H9 (cell line): ENCODE measurements at regions not wholly inside any gene's neighbourhood (a gene's known extent, or its start where the extent isn't known, plus 50 kb on each side); places are given as distances from the start of the nearest gene placed in this dataset.

Experiments
- DNase-seq: peaks from one replicate; pipeline ENCODE4 v3.0.0-alpha.2; 2017
- H2AFZ ChIP-seq: one replicate; pipeline ENCODE4 v1.6.1; 2013; ENCODE audit warnings: mild to moderate bottlenecking, low read length, control low read depth, moderate library complexity
- H2AK5ac ChIP-seq: 2 replicates; pipeline ENCODE4 v1.6.1; 2013; ENCODE audit warnings: low read length, control low read depth, mixed read lengths; ENCODE audit not compliant: insufficient read length
- H2BK120ac ChIP-seq: one replicate; pipeline ENCODE4 v1.6.1; 2013; ENCODE audit warnings: low read depth, mild to moderate bottlenecking, low read length, control low read depth, inconsistent platforms; ENCODE audit not compliant: poor library complexity, severe bottlenecking
- H2BK12ac ChIP-seq: 2 replicates; pipeline ENCODE4 v1.6.1; 2013; ENCODE audit warnings: low read length, control low read depth, mixed read lengths, low read depth; ENCODE audit not compliant: insufficient read length
- H2BK15ac ChIP-seq: 2 replicates; pipeline ENCODE4 v1.6.1; 2013; ENCODE audit warnings: low read depth, low read length, control low read depth
- H2BK20ac ChIP-seq: one replicate; pipeline ENCODE4 v1.6.1; 2013; ENCODE audit warnings: low read depth, mild to moderate bottlenecking, low read length, control low read depth, inconsistent platforms; ENCODE audit not compliant: poor library complexity, severe bottlenecking
- H2BK5ac ChIP-seq: 2 replicates; pipeline ENCODE4 v1.6.1; 2013; ENCODE audit warnings: low read length, control low read depth, mixed read lengths; ENCODE audit not compliant: insufficient read length
- H3K14ac ChIP-seq: 2 replicates; pipeline ENCODE4 v1.6.1; 2013; ENCODE audit warnings: low read length, control low read depth; ENCODE audit not compliant: insufficient read depth
- H3K18ac ChIP-seq: 2 replicates; pipeline ENCODE4 v1.6.1; 2013; ENCODE audit warnings: low read depth, mild to moderate bottlenecking, mixed read lengths, low read length, control low read depth; ENCODE audit not compliant: insufficient read length
- H3K23ac ChIP-seq: 2 replicates; pipeline ENCODE4 v1.6.1; 2013; ENCODE audit warnings: low read length, control low read depth, mixed read lengths, low read depth; ENCODE audit not compliant: insufficient read length
- H3K23me2 ChIP-seq: 2 replicates; pipeline ENCODE4 v1.6.1; 2013; ENCODE audit warnings: low read depth, mild to moderate bottlenecking, mixed read lengths, low read length, control low read depth; ENCODE audit not compliant: insufficient read length, poor library complexity, severe bottlenecking
- H3K27ac ChIP-seq: 2 replicates; pipeline ENCODE4 v1.5.1; 2013; ENCODE audit warnings: low read length, control low read depth, mixed read lengths, low read depth; ENCODE audit not compliant: insufficient read length
- H3K27me3 ChIP-seq: 2 replicates; pipeline ENCODE4 v1.6.1; 2013; ENCODE audit warnings: low read length, control low read depth, inconsistent platforms; ENCODE audit not compliant: insufficient read depth
- H3K4ac ChIP-seq: 2 replicates; pipeline ENCODE4 v1.6.1; 2013; ENCODE audit warnings: low read depth, mild to moderate bottlenecking, control low read depth, inconsistent platforms, low read length, moderate library complexity
- H3K4me1 ChIP-seq: 2 replicates; pipeline ENCODE4 v1.6.1; 2013; ENCODE audit warnings: low read length, control low read depth, inconsistent platforms; ENCODE audit not compliant: insufficient read depth
- H3K4me2 ChIP-seq: 2 replicates; pipeline ENCODE4 v1.6.1; 2013; ENCODE audit warnings: low read length, control low read depth, mixed read lengths; ENCODE audit not compliant: insufficient read length, insufficient read depth
- H3K56ac ChIP-seq: 2 replicates; pipeline ENCODE4 v1.6.1; 2013; ENCODE audit warnings: low read depth, mild to moderate bottlenecking, mixed read lengths, low read length, control low read depth; ENCODE audit not compliant: insufficient read length
- H3K79me1 ChIP-seq: 2 replicates; pipeline ENCODE4 v1.6.1; 2013; ENCODE audit warnings: low read depth, mild to moderate bottlenecking, moderate library complexity, low read length, control low read depth, inconsistent platforms; ENCODE audit not compliant: insufficient read depth, poor library complexity, severe bottlenecking
- H3K79me2 ChIP-seq: 2 replicates; pipeline ENCODE4 v1.6.1; 2013; ENCODE audit warnings: low read length, control low read depth, inconsistent platforms; ENCODE audit not compliant: insufficient read depth
- H3K9ac ChIP-seq: 2 replicates; pipeline ENCODE4 v1.6.1; 2013; ENCODE audit warnings: low read length, control low read depth, mixed read lengths; ENCODE audit not compliant: insufficient read length; ENCODE audit errors: extremely low read depth
- H3K9me3 ChIP-seq: one replicate; pipeline ENCODE4 v1.6.1; 2013; ENCODE audit warnings: low read depth, low read length, inconsistent platforms; ENCODE audit not compliant: control insufficient read depth
- H3T11ph ChIP-seq: one replicate; pipeline ENCODE4 v1.6.1; 2013; ENCODE audit warnings: mild to moderate bottlenecking, low read length, control low read depth, inconsistent platforms
- H4K20me1 ChIP-seq: one replicate; pipeline ENCODE4 v1.6.1; 2013; ENCODE audit not compliant: control insufficient read depth, insufficient read length, insufficient read depth
- H4K5ac ChIP-seq: 2 replicates; pipeline ENCODE4 v1.6.1; 2013; ENCODE audit warnings: low read depth, mild to moderate bottlenecking, mixed read lengths, low read length, control low read depth; ENCODE audit not compliant: insufficient read length
- H4K8ac ChIP-seq: replicated peaks from 2 replicates; pipeline ENCODE4 v1.6.1; 2013; ENCODE audit warnings: low read length, control low read depth, mixed read lengths, low read depth; ENCODE audit not compliant: insufficient read length
- H4K91ac ChIP-seq: 2 replicates; pipeline ENCODE4 v1.6.1; 2013; ENCODE audit warnings: low read depth, mild to moderate bottlenecking, moderate library complexity, mixed read lengths, low read length, control low read depth; ENCODE audit not compliant: insufficient read length
- H3K27ac Mint-ChIP-seq, 3 experiments: 2 replicates in 2 of 3; 3 replicates in 1 of 3; pipeline ENCODE4 v1.8.0; 2020 to 2021; ENCODE audit warnings: mixed read lengths in 3 of 3, mild to moderate bottlenecking in 1 of 3, moderate library complexity in 1 of 3
- H3K27me3 Mint-ChIP-seq: 2 replicates; pipeline ENCODE4 v1.8.0; 2021; ENCODE audit warnings: low read depth, mild to moderate bottlenecking, moderate library complexity, mixed read lengths
- H3K36me3 Mint-ChIP-seq, 3 experiments: 2 replicates in 2 of 3; 3 replicates in 1 of 3; pipeline ENCODE4 v1.8.0; 2020 to 2021; ENCODE audit warnings: low read depth in 3 of 3, mixed read lengths in 3 of 3; ENCODE audit not compliant: insufficient read depth in 1 of 3
- H3K4me1 Mint-ChIP-seq, 2 experiments: 2 replicates each; pipeline ENCODE4 v1.8.0; 2020; ENCODE audit warnings: mixed read lengths in 2 of 2
- H3K4me3 Mint-ChIP-seq, 2 experiments: 2 replicates in 1 of 2; 3 replicates in 1 of 2; pipeline ENCODE4 v1.8.0; 2020 to 2021; ENCODE audit warnings: mild to moderate bottlenecking in 2 of 2, mixed read lengths in 2 of 2, moderate library complexity in 1 of 2
- H3K9me3 Mint-ChIP-seq, 2 experiments: 2 replicates in 1 of 2; 3 replicates in 1 of 2; pipeline ENCODE4 v1.8.0; 2020; ENCODE audit warnings: mild to moderate bottlenecking in 2 of 2, mixed read lengths in 2 of 2, moderate library complexity in 1 of 2
- WGBS: extraction: QIAGEN DNeasy Blood & Tissue Kit; methylation state at CpG from one replicate; pipeline ENCODE4 v1.1.7; 2013; ENCODE audit warnings: missing lambda C conversion rate, low lambda C conversion rate, mixed read lengths; ENCODE audit not compliant: insufficient read length; ENCODE audit errors: extremely low coverage; 5-methylcytosine and 5-hydroxymethylcytosine counted together
- TF ChIP-seq, protein P1 (sequence below): fragments of 200-600 bp; sonication (generic); conservative IDR thresholded peaks from 3 replicates; pipeline ENCODE4 v1.8.0; 2021; ENCODE audit warnings: antibody characterized with exemption, mild to moderate bottlenecking

DNA sequence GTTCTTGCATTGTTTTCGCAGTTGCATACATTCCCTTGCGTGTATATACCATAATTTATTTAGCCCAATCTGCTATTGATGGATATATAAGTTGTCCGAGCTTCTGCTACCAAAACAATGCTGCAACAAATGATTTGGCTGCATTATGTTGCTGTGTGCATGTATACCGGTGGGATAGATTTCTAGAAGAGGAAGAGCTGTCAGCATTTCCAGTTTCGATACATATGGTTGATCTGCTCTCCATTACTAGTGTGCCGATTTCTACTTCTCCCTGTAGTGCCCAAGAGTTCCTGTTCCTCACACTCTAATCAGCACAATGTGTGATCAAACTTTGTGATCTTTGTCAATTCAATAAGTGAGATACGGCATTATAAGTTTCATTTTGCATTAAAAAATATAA lies 92.8 kb upstream of the NMNAT3 start:
- Histone ChIP-seq H2BK12ac (no peak overlapping the region), H4K20me1 (no peaks in the 10 kb centered on the region), H3K27ac (no peak overlapping the region), H3K79me2 (no peaks in the 10 kb centered on the region), H4K8ac (no peak overlapping the region), H3K14ac (no peak overlapping the region), H3K9ac (no peak overlapping the region), H3K27me3 (no peaks in the 10 kb centered on the region), H2BK120ac (no peak overlapping the region), H2AK5ac (no peak overlapping the region), H3K18ac (no peak overlapping the region), H3K23me2 (no peaks in the 10 kb centered on the region), H2AFZ (no peak overlapping the region), H3K56ac (no peak overlapping the region), H3K9me3 (no peaks in the 10 kb centered on the region), H2BK15ac (no peak overlapping the region), H2BK20ac (no peak overlapping the region), H3K23ac (no peak overlapping the region), H2BK5ac (no peak overlapping the region), H3T11ph (no peak overlapping the region), H3K4ac (no peak overlapping the region), H3K79me1 (no peaks in the 10 kb centered on the region), H3K4me1 (peaks cover 6% of the 10 kb centered on the region; the same call in 1 of the 2 replicates), H3K4me2 (no peak overlapping the region), H4K91ac (no peak overlapping the region), H4K5ac (no peak overlapping the region)
- peaks cover 1% of the 10 kb centered on the region for H3K27me3 Mint-ChIP-seq
- H3K9me3 Mint-ChIP-seq, result no peaks in the 10 kb centered on the region
- H3K36me3 Mint-ChIP-seq, result peaks cover 0 to 1% (median 0%) of the 10 kb centered on the region in 3 experiments; a peak in 1 of 7 replicates
- H3K4me1 Mint-ChIP-seq, result peaks cover 16 to 20% of the 10 kb centered on the region in 2 experiments
- no CpG with 5 or more reads among the region's 7 CpGs for WGBS
- H3K4me3 Mint-ChIP-seq, result no peak overlapping the region
- no peak for DNase-seq
- no peak overlapping the region for H3K27ac Mint-ChIP-seq
- TF ChIP-seq, protein P1, sequence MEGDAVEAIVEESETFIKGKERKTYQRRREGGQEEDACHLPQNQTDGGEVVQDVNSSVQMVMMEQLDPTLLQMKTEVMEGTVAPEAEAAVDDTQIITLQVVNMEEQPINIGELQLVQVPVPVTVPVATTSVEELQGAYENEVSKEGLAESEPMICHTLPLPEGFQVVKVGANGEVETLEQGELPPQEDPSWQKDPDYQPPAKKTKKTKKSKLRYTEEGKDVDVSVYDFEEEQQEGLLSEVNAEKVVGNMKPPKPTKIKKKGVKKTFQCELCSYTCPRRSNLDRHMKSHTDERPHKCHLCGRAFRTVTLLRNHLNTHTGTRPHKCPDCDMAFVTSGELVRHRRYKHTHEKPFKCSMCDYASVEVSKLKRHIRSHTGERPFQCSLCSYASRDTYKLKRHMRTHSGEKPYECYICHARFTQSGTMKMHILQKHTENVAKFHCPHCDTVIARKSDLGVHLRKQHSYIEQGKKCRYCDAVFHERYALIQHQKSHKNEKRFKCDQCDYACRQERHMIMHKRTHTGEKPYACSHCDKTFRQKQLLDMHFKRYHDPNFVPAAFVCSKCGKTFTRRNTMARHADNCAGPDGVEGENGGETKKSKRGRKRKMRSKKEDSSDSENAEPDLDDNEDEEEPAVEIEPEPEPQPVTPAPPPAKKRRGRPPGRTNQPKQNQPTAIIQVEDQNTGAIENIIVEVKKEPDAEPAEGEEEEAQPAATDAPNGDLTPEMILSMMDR, result no peak
